OCI-LY3 (cell line): ENCODE measurements at regions not wholly inside any gene's neighbourhood (a gene's known extent, or its start where the extent isn't known, plus 50 kb on each side); places are given as distances from the start of the nearest gene placed in this dataset.

Experiments used
- EZH2phosphoT487 ChIP-seq: fragments of 200-600 bp; shearing (Covaris generic); IDR thresholded peaks from 2 replicates; pipeline ENCODE4 v1.6.1; 2018; ENCODE audit warnings: antibody characterized with exemption, mixed run types, low read depth
- TF ChIP-seq, protein P1 (sequence below): fragments of 200-600, 300-600 bp; sonication (generic); IDR thresholded peaks from 2 replicates; pipeline ENCODE4 v1.5.1; 2014; ENCODE audit warnings: antibody characterized with exemption, low read length, low read depth

DNA sequence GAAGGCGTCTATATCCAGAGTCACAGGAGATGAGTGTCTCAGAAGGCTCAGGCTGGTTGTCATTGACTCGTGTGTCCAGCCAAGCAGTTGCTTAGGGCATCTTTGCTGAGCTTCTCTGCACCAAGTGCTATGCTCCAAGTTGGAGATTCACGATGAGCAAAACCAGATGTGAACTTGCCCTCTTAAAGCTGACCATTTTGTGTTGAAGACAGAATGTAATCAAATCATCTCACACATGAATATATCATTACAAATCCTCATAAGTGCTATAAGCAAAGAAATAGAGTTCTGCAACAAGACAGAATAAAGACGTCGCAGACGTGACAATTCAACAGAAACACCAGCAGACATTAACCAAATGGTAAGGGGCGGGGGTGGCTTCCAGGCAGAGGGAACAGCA is 103.9 kb downstream of the ALDH8A1 start:
- TF ChIP-seq, protein P1, sequence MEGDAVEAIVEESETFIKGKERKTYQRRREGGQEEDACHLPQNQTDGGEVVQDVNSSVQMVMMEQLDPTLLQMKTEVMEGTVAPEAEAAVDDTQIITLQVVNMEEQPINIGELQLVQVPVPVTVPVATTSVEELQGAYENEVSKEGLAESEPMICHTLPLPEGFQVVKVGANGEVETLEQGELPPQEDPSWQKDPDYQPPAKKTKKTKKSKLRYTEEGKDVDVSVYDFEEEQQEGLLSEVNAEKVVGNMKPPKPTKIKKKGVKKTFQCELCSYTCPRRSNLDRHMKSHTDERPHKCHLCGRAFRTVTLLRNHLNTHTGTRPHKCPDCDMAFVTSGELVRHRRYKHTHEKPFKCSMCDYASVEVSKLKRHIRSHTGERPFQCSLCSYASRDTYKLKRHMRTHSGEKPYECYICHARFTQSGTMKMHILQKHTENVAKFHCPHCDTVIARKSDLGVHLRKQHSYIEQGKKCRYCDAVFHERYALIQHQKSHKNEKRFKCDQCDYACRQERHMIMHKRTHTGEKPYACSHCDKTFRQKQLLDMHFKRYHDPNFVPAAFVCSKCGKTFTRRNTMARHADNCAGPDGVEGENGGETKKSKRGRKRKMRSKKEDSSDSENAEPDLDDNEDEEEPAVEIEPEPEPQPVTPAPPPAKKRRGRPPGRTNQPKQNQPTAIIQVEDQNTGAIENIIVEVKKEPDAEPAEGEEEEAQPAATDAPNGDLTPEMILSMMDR = no peak
- TF ChIP-seq EZH2phosphoT487 = no peak
